GM21381 (cell line): ENCODE measurements at regions not wholly inside any gene's neighbourhood (a gene's known extent, or its start where the extent isn't known, plus 50 kb on each side); places are given as distances from the start of the nearest gene placed in this dataset.
"Not testable (repeated sequence)": the region's sequence is repeated elsewhere in the genome, so short reads cannot be mapped to it uniquely, and the experiment has no call there.

Experiments
- ATAC-seq: cut with Tn5 transposase; IDR thresholded peaks from one replicate; pipeline ENCODE4 v1.9.1; 2021; ENCODE audit warnings: mild to moderate bottlenecking, moderate library complexity; ENCODE audit not compliant: unreplicated experiment

- ATAC-seq = no peak
Measured at GRCh38 chr6:125586074-125586473, 163.4 kb upstream of the HEY2 start.

GRCh38 chr6:125586605-125587004 is 162.8 kb upstream of the HEY2 start:
- ATAC-seq = no peak

- ATAC-seq = no peak
Measured at GRCh38 chr6:125587666-125588632, 161.5 kb upstream of the HEY2 start.

- not testable (repeated sequence) for ATAC-seq
Measured at GRCh38 chr6:125591796-125592195, 157.6 kb upstream of the HEY2 start.

- ATAC-seq = no peak
Measured at GRCh38 chr6:125593746-125594145, 155.7 kb upstream of the HEY2 start.

- no peak for ATAC-seq
Measured at GRCh38 chr6:125596020-125596419, 153.4 kb upstream of the HEY2 start.

- ATAC-seq = no peak
Measured at GRCh38 chr6:125597411-125598253, 151.8 kb upstream of the HEY2 start.

- no peak for ATAC-seq
Measured at GRCh38 chr6:125598422-125598821, 151.0 kb upstream of the HEY2 start.

GRCh38 chr6:125604257-125604656 is 145.2 kb upstream of the HEY2 start:
- no peak for ATAC-seq

GRCh38 chr6:125611573-125612344 is 137.7 kb upstream of the HEY2 start:
- ATAC-seq = no peak

- no peak for ATAC-seq
Measured at GRCh38 chr6:125612345-125612846, 137.0 kb upstream of the HEY2 start.

- ATAC-seq = no peak
Measured at GRCh38 chr6:125618629-125619028, 130.8 kb upstream of the HEY2 start.

- ATAC-seq = no peak
Measured at GRCh38 chr6:125623085-125623484, 126.3 kb upstream of the HEY2 start.

- no peak for ATAC-seq
Measured at GRCh38 chr6:125631165-125631564, 118.3 kb upstream of the HEY2 start.

- ATAC-seq = not testable (repeated sequence)
Measured at GRCh38 chr6:125636011-125636410, 113.4 kb upstream of the HEY2 start.

GRCh38 chr6:125636671-125637070 is 112.8 kb upstream of the HEY2 start:
- no peak for ATAC-seq

- ATAC-seq = no peak
Measured at GRCh38 chr6:125637207-125637606, 112.2 kb upstream of the HEY2 start.

- ATAC-seq = no peak
Measured at GRCh38 chr6:125639466-125640020, 109.9 kb upstream of the HEY2 start.

GRCh38 chr6:125640441-125641150 is 108.8 kb upstream of the HEY2 start:
- ATAC-seq = no peak
